ENCODE measurements at regions not wholly inside any gene's neighbourhood (a gene's known extent, or its start where the extent isn't known, plus 50 kb on each side); places are given as distances from the start of the nearest gene placed in this dataset.
A peak's percentile ranks its signal among the peaks of the same experiment; 100 is the strongest.

- H3K27me3 ChIP-seq (ENCODE audit: control insufficient read depth, insufficient read depth, low read length): no peaks in the 10 kb centered on the region
- no peak overlapping the region for H3K27ac ChIP-seq (ENCODE audit: insufficient read depth, low read length)
- no peaks in the 10 kb centered on the region for H3K9me3 ChIP-seq (ENCODE audit: control insufficient read depth, insufficient read depth, low read depth, low read length)
- H3K79me2 ChIP-seq (ENCODE audit: control insufficient read depth, insufficient read depth, low read length): no peaks in the 10 kb centered on the region
- TF ChIP-seq EZH2 (IDR thresholded peaks at IDR 0.05; ENCODE audit: low read length, missing control alignments) (no peak), CTCF (conservative IDR thresholded peaks at IDR 0.05 in 1 of 2, IDR thresholded peaks at IDR 0.05 in 1 of 2; ENCODE audit: low read depth in 1 of 2, low read length in 2 of 2) (peak; percentile 56 to 70)
- DNase-seq (ENCODE audit: low read depth in 2 of 2): peak in 1 of 2 donors; percentile 46
- no peak overlapping the region for H3K4me2 ChIP-seq (ENCODE audit: extremely low read depth, insufficient read depth, low read length)
- no peaks in the 10 kb centered on the region for H4K20me1 ChIP-seq (ENCODE audit: control insufficient read depth, extremely low read depth, insufficient read depth, low read length)
- H3K36me3 ChIP-seq (ENCODE audit: control insufficient read depth, insufficient read depth, low read length): no peaks in the 10 kb centered on the region
- no peak overlapping the region for H3K4me3 ChIP-seq (replicated peaks in 1 of 4; ENCODE audit: control extremely low read depth in 1 of 4, insufficient read depth in 1 of 4, low read depth in 3 of 4, low read length in 4 of 4)
- H2AFZ ChIP-seq (ENCODE audit: low read length): no peak overlapping the region
- H3K4me1 ChIP-seq (ENCODE audit: control insufficient read depth, extremely low read depth, insufficient read depth, low read length): no peaks in the 10 kb centered on the region
- no peak overlapping the region for H3K9ac ChIP-seq (ENCODE audit: insufficient read depth, low read length)
Measured at GRCh38 chr7:122219253-122219865, 75.3 kb upstream of the AASS start.

- no peak overlapping the region for H3K9ac ChIP-seq (ENCODE audit: insufficient read depth, low read length)
- no peaks in the 10 kb centered on the region for H4K20me1 ChIP-seq (ENCODE audit: control insufficient read depth, extremely low read depth, insufficient read depth, low read length)
- H3K4me1 ChIP-seq (ENCODE audit: control insufficient read depth, extremely low read depth, insufficient read depth, low read length): no peaks in the 10 kb centered on the region
- H3K4me3 ChIP-seq (replicated peaks in 1 of 4; ENCODE audit: control extremely low read depth in 1 of 4, insufficient read depth in 1 of 4, low read depth in 3 of 4, low read length in 4 of 4): no peak overlapping the region
- H2AFZ ChIP-seq (ENCODE audit: low read length): no peak overlapping the region
- H3K9me3 ChIP-seq (ENCODE audit: control insufficient read depth, insufficient read depth, low read depth, low read length): no peaks in the 10 kb centered on the region
- no peaks in the 10 kb centered on the region for H3K27me3 ChIP-seq (ENCODE audit: control insufficient read depth, insufficient read depth, low read length)
- H3K27ac ChIP-seq (ENCODE audit: insufficient read depth, low read length): no peak overlapping the region
- H3K4me2 ChIP-seq (ENCODE audit: extremely low read depth, insufficient read depth, low read length): no peak overlapping the region
- H3K36me3 ChIP-seq (ENCODE audit: control insufficient read depth, insufficient read depth, low read length): no peaks in the 10 kb centered on the region
- no peak for TF ChIP-seq CTCF (conservative IDR thresholded peaks at IDR 0.05 in 1 of 2, IDR thresholded peaks at IDR 0.05 in 1 of 2; ENCODE audit: low read depth in 1 of 2, low read length in 2 of 2)
- no peak for TF ChIP-seq EZH2 (IDR thresholded peaks at IDR 0.05; ENCODE audit: low read length, missing control alignments)
- H3K79me2 ChIP-seq (ENCODE audit: control insufficient read depth, insufficient read depth, low read length): no peaks in the 10 kb centered on the region
- DNase-seq (ENCODE audit: low read depth in 2 of 2): peak in 1 of 2 donors; percentile 17
Measured at GRCh38 chr7:122217125-122217524, 73.1 kb upstream of the AASS start.

- Histone ChIP-seq H3K36me3 (ENCODE audit: control insufficient read depth, insufficient read depth, low read length) (no peaks in the 10 kb centered on the region), H4K20me1 (ENCODE audit: control insufficient read depth, extremely low read depth, insufficient read depth, low read length) (no peaks in the 10 kb centered on the region), H3K27me3 (ENCODE audit: control insufficient read depth, insufficient read depth, low read length) (no peaks in the 10 kb centered on the region), H2AFZ (ENCODE audit: low read length) (no peak overlapping the region), H3K79me2 (ENCODE audit: control insufficient read depth, insufficient read depth, low read length) (no peaks in the 10 kb centered on the region), H3K9me3 (ENCODE audit: control insufficient read depth, insufficient read depth, low read depth, low read length) (no peaks in the 10 kb centered on the region), H3K27ac (ENCODE audit: insufficient read depth, low read length) (no peak overlapping the region), H3K9ac (ENCODE audit: insufficient read depth, low read length) (no peak overlapping the region), H3K4me1 (ENCODE audit: control insufficient read depth, extremely low read depth, insufficient read depth, low read length) (no peaks in the 10 kb centered on the region), H3K4me3 (replicated peaks in 1 of 4; ENCODE audit: control extremely low read depth in 1 of 4, insufficient read depth in 1 of 4, low read depth in 3 of 4, low read length in 4 of 4) (no peak overlapping the region), H3K4me2 (ENCODE audit: extremely low read depth, insufficient read depth, low read length) (no peak overlapping the region)
- DNase-seq (ENCODE audit: low read depth in 2 of 2): no peak
- TF ChIP-seq CTCF (conservative IDR thresholded peaks at IDR 0.05 in 1 of 2, IDR thresholded peaks at IDR 0.05 in 1 of 2; ENCODE audit: low read depth in 1 of 2, low read length in 2 of 2): no peak
Measured at GRCh38 chr7:122212754-122213153, 68.7 kb upstream of the AASS start.

Measured in fibroblast of lung (primary cell).